ENCODE measurements at regions not wholly inside any gene's neighbourhood (a gene's known extent, or its start where the extent isn't known, plus 50 kb on each side); places are given as distances from the start of the nearest gene placed in this dataset.

DNA sequence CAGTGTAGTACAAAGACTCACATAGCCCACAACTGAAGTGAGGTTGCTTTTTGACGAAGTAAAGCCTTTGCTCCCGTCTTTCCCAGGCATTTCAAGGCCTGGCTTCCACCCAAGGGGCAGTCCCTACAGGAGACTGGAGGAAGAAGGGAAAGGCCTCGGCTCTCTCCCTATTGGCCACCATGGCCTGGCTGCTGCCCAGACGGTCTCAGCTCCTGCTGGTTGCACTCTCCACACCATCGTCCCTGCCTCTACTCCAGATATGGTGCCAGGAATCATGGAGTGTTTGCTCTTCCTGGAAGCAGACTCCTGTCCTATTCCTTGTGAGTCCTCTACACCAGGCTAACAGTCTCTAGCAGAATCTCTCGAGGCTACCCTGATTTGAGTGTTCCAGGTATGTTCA lies 124.1 kb upstream of the UQCRFS1 start:
- no peak overlapping the region for H3K4me3 ChIP-seq (replicated peaks; ENCODE audit: low read depth, low read length)
- DNase-seq (ENCODE audit: low read depth): no peak

DNA sequence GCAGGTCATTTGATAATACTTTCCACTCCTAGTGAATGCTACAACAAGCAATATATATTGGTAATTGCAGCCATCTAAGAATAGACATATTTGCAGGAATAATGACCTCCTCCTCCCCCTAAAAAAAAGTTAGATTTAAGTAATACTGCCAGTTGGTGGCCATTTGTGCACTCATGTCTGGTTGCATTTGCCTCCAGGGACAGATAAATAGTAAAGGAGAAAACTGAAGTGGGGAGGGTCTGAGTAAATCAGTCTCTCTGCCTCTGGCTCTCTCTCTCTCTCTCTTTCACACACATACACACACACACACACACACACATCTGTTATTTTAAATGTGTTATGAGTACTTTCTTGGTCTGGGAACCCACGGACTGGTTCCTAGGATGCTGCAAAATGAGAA lies 125.5 kb upstream of the UQCRFS1 start:
- no peak for DNase-seq (ENCODE audit: low read depth)
- TF ChIP-seq, protein P1, sequence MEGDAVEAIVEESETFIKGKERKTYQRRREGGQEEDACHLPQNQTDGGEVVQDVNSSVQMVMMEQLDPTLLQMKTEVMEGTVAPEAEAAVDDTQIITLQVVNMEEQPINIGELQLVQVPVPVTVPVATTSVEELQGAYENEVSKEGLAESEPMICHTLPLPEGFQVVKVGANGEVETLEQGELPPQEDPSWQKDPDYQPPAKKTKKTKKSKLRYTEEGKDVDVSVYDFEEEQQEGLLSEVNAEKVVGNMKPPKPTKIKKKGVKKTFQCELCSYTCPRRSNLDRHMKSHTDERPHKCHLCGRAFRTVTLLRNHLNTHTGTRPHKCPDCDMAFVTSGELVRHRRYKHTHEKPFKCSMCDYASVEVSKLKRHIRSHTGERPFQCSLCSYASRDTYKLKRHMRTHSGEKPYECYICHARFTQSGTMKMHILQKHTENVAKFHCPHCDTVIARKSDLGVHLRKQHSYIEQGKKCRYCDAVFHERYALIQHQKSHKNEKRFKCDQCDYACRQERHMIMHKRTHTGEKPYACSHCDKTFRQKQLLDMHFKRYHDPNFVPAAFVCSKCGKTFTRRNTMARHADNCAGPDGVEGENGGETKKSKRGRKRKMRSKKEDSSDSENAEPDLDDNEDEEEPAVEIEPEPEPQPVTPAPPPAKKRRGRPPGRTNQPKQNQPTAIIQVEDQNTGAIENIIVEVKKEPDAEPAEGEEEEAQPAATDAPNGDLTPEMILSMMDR (IDR thresholded peaks at IDR 0.05; ENCODE audit: low read length, missing control alignments): no peak
- H3K4me3 ChIP-seq (replicated peaks; ENCODE audit: low read depth, low read length): no peak overlapping the region

More for the DNA sequence above, 124.1 kb upstream of the UQCRFS1 start:
- TF ChIP-seq, protein P1 (IDR thresholded peaks at IDR 0.05; ENCODE audit: low read length, missing control alignments): no peak

DNA sequence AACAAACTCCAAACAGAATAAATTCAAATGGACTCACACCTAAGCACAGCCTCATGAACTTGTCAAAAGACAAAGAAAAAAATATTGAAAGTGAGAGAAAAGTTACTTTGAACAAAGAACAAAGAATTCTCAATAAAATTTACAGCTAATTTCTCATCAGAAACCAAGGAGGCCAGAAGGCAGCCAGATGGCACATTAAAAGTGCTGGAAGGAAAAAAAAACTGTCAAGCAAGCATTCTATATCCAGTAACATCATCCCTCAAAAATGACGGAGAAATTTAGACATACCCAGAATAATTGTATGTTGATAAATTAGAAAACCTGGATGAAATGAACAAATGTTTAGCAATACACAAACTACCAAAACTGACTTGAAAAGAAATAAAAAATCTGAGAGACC lies 129.8 kb upstream of the UQCRFS1 start:
- TF ChIP-seq, protein P1 (IDR thresholded peaks at IDR 0.05; ENCODE audit: low read length, missing control alignments): no peak
- H3K4me3 ChIP-seq (replicated peaks; ENCODE audit: low read depth, low read length): no peak overlapping the region
- DNase-seq (ENCODE audit: low read depth): no peak

DNA sequence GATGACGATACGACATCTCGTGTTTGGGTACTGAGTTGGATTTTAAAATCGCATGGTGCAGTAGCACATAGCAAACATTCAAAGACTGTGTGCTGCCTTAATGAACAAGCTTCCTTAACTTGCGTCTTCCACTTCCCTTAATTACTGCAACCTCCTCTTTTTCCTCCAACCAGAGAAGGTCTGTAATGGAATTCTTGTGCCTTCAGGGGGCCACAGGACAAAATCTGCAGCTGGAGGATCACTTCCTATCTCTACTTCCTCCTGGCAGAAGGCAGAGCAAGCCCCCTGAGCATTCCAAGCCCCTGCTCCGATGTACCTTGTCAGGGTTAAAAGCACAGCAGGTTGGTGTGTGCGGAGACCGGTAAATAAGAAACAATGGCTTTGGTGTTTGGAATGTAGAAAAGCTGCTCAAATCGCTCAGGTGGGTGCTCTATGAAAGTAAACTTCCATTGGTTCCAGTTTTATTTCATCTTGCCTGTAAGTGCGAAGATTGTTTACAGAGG lies 151.3 kb upstream of the UQCRFS1 start:
- no peak for DNase-seq (ENCODE audit: low read depth)
- TF ChIP-seq, protein P1 (IDR thresholded peaks at IDR 0.05; ENCODE audit: low read length, missing control alignments): no peak
- H3K4me3 ChIP-seq (replicated peaks; ENCODE audit: low read depth, low read length): no peak overlapping the region

DNA sequence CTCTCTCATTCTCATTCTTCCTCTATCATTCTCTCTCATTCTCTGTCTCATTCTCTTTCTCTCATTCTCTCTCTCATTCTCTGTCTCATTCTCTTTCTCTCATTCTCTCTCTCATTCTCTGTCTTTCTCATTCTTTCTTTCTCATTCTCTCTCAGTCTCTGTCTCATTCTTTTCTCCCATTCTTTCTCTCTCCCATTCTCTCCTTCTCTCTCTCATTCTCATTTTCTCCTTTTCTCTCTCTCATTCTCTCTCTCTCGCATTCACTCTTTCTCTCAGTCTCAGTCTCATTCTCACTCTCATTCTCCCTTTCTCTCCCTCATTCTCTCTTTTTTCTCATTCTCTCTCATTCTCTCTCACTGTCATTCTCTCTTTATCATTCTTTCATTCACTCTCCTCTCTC lies 152.0 kb upstream of the UQCRFS1 start:
- TF ChIP-seq, protein P1 (IDR thresholded peaks at IDR 0.05; ENCODE audit: low read length, missing control alignments): no peak
- DNase-seq (ENCODE audit: low read depth): no peak

DNA sequence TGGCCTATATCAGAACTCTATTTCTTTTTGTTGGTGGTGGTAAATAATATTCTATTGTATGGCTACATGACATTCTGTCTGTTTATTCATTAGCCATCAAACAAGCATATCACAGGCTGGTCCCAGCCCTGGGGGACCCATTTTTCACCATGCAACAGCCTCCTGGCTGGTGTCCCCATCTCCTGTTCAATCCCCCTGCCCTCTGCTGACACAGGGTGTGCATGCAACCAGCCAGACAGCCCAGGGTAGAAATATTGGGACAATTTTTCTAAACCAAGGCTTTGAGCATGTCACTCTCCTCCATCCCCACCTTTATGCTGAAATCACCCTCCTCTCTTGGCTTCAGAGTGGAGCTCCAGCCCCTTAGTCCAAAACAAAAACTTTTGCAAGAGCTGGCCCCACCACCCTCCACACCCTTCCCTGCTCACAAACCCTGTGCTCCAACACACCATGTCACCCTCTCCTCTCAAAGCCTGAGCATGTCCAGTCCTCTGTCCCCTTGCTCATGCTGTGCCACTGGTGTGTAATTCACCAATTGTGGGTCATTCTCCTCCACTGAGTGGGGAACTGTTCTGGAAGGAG lies 153.0 kb upstream of the UQCRFS1 start:
- TF ChIP-seq, protein P1 (IDR thresholded peaks at IDR 0.05; ENCODE audit: low read length, missing control alignments): no peak
- DNase-seq (ENCODE audit: low read depth): no peak
- H3K4me3 ChIP-seq (replicated peaks; ENCODE audit: low read depth, low read length): no peak overlapping the region

More for the DNA sequence above, 152.0 kb upstream of the UQCRFS1 start:
- no peak overlapping the region for H3K4me3 ChIP-seq (replicated peaks; ENCODE audit: low read depth, low read length)

DNA sequence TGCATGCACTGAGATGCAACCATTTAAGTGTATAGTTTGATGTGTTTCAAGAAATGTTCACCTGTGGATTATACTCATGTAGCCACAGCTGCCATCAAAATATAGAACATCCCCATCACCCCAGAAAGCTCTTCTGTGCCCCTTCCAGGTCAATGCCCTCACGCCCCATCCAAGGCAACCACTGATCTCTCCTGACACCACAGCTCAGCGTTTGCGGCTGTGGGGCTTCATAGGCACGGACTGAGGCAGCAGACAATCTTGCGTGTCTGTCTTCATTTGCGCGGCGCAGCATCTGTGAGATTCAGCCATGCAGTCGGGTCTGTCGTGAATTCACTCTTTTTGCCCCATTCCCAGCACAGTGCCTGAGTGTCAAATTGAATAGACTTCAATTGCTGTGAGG lies 153.8 kb upstream of the UQCRFS1 start:
- TF ChIP-seq, protein P1 (IDR thresholded peaks at IDR 0.05; ENCODE audit: low read length, missing control alignments): no peak
- DNase-seq (ENCODE audit: low read depth): no peak
- H3K4me3 ChIP-seq (replicated peaks; ENCODE audit: low read depth, low read length): no peak overlapping the region

All from fibroblast of pulmonary artery (primary cell).